Calu3 (cell line): ENCODE measurements at regions not wholly inside any gene's neighbourhood (a gene's known extent, or its start where the extent isn't known, plus 50 kb on each side); places are given as distances from the start of the nearest gene placed in this dataset.

Source experiments
- BruUV-seq: library from RNA; stranded (reverse); fragments of 400-500 nt; replicated peaks from 2 replicates; lab custom pipeline; 2021; lab: Mats Ljungman, UMichigan
- CTCF ChIA-PET: fragments of 300-600 bp; sonication (Branson Sonifier 250); formaldehyde crosslinking; loops from one replicate; lab custom pipeline; 2022; ENCODE audit warnings: antibody characterized with exemption; lab: Charles Lee
- DNase-seq: peaks from one replicate; pipeline ENCODE4 v3.0.0; 2022
- H3K27ac Mint-ChIP-seq: one replicate; pipeline ENCODE4 v1.8.0; 2022; ENCODE audit warnings: mixed read lengths; ENCODE audit not compliant: unreplicated experiment
- H3K27me3 Mint-ChIP-seq: one replicate; pipeline ENCODE4 v1.8.0; 2022; ENCODE audit warnings: mixed read lengths; ENCODE audit not compliant: unreplicated experiment
- H3K36me3 Mint-ChIP-seq: one replicate; pipeline ENCODE4 v1.8.0; 2022; ENCODE audit warnings: mild to moderate bottlenecking, moderate library complexity, mixed read lengths; ENCODE audit not compliant: insufficient read depth, unreplicated experiment
- H3K4me1 Mint-ChIP-seq: one replicate; pipeline ENCODE4 v1.8.0; 2022; ENCODE audit warnings: mild to moderate bottlenecking, low read depth, mixed read lengths; ENCODE audit not compliant: unreplicated experiment
- H3K4me3 Mint-ChIP-seq: one replicate; pipeline ENCODE4 v1.8.0; 2022; ENCODE audit warnings: mild to moderate bottlenecking, low read depth, moderate library complexity, mixed read lengths; ENCODE audit not compliant: unreplicated experiment
- H3K9me3 Mint-ChIP-seq: one replicate; pipeline ENCODE4 v1.8.0; 2022; ENCODE audit warnings: low read depth, mixed read lengths; ENCODE audit not compliant: unreplicated experiment
- intact Hi-C: fragments of 100-400 bp; cut with micrococcal nuclease; formaldehyde crosslinking; loops from one replicate; pipeline ENCODE4 v1.10.0; 2022; ENCODE audit not compliant: unreplicated experiment
- TF ChIP-seq, protein P1 (sequence below): fragments of 200-600 bp; IDR thresholded peaks from one replicate; pipeline ENCODE4 v1.8.0; 2022; ENCODE audit warnings: antibody characterized with exemption; ENCODE audit not compliant: unreplicated experiment

DNA sequence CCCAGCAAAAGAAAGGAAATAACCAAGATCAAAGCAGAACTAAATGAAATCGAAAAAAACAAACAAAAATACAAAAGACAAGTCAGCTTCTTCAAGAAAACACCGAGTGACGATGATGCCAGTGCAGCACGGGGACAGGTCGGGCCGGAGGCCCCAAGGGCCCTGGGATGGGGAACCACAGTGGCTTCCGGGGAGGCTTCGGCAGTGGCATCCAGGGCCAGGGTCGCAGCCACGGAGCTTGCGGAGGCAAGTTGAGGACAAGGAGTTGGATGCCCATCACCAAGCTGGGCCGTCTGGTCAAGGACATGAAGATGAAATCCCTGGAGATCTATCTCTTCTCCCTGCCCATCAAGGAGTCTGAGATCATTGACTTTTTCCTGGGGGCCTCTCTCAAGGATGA lies 53.2 kb upstream of the WDR41 start:
- Mint-ChIP-seq H3K4me3 (no peak overlapping the region), H3K27ac (no peak overlapping the region), H3K36me3 (no peaks in the 10 kb centered on the region), H3K4me1 (no peaks in the 10 kb centered on the region), H3K27me3 (peaks cover 38% of the 10 kb centered on the region), H3K9me3 (peaks cover 2% of the 10 kb centered on the region)
- CTCF ChIA-PET = no interaction called here
- intact Hi-C loops = no loop called here
- TF ChIP-seq, protein P1, sequence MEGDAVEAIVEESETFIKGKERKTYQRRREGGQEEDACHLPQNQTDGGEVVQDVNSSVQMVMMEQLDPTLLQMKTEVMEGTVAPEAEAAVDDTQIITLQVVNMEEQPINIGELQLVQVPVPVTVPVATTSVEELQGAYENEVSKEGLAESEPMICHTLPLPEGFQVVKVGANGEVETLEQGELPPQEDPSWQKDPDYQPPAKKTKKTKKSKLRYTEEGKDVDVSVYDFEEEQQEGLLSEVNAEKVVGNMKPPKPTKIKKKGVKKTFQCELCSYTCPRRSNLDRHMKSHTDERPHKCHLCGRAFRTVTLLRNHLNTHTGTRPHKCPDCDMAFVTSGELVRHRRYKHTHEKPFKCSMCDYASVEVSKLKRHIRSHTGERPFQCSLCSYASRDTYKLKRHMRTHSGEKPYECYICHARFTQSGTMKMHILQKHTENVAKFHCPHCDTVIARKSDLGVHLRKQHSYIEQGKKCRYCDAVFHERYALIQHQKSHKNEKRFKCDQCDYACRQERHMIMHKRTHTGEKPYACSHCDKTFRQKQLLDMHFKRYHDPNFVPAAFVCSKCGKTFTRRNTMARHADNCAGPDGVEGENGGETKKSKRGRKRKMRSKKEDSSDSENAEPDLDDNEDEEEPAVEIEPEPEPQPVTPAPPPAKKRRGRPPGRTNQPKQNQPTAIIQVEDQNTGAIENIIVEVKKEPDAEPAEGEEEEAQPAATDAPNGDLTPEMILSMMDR = no peak
- no TSS peak for BruUV-seq
- DNase-seq = no peak
